WTC11 (cell line): ENCODE measurements at regions not wholly inside any gene's neighbourhood (a gene's known extent, or its start where the extent isn't known, plus 50 kb on each side); places are given as distances from the start of the nearest gene placed in this dataset.

ENCODE experiments used
- ATAC-seq: fragments of 200-7000 bp; cut with Tn5 transposase; 2 replicates; pipeline ENCODE4 v1.10.0; 2021; ENCODE audit warnings: mild to moderate bottlenecking, moderate library complexity
- CTCF ChIA-PET: fragments of 300-600 bp; sonication (Branson Sonifier 250); formaldehyde crosslinking; loops from one replicate; lab custom pipeline; 2021; ENCODE audit warnings: antibody characterized with exemption; lab: Charles Lee
- POLR2A ChIA-PET: fragments of 350-600 bp; sonication (Branson Sonifier 250); formaldehyde crosslinking; loops from one replicate; lab custom pipeline; 2021; ENCODE audit warnings: antibody characterized with exemption; lab: Charles Lee
- DNase-seq: peaks from one replicate; pipeline ENCODE4 v3.0.0; 2021; ENCODE audit warnings: low spot score
- H3K27ac Mint-ChIP-seq: 2 replicates; pipeline ENCODE4 v1.8.0; 2021; ENCODE audit warnings: mixed read lengths
- H3K27me3 Mint-ChIP-seq: 2 replicates; pipeline ENCODE4 v1.8.0; 2021; ENCODE audit warnings: low read depth, mild to moderate bottlenecking, moderate library complexity, mixed read lengths
- H3K36me3 Mint-ChIP-seq: 2 replicates; pipeline ENCODE4 v1.8.0; 2021; ENCODE audit warnings: mixed read lengths
- H3K4me1 Mint-ChIP-seq: 2 replicates; pipeline ENCODE4 v1.8.0; 2022; ENCODE audit warnings: mixed read lengths
- H3K4me3 Mint-ChIP-seq: 2 replicates; pipeline ENCODE4 v1.8.0; 2021; ENCODE audit warnings: mild to moderate bottlenecking, moderate library complexity, mixed read lengths
- H3K9me3 Mint-ChIP-seq: 2 replicates; pipeline ENCODE4 v1.8.0; 2021; ENCODE audit warnings: mixed read lengths
- EMX1 ChIP-seq: fragments of 250-450 bp; sonication (Bioruptor Pico); IDR thresholded peaks from 2 replicates; pipeline ENCODE4 v1.8.0; 2021; ENCODE audit warnings: mild to moderate bottlenecking
- FOXJ3 ChIP-seq: sonication (generic); formaldehyde crosslinking; IDR thresholded peaks from 2 replicates; pipeline ENCODE4 v1.9.0; 2021; ENCODE audit warnings: missing genetic modification reagents, mild to moderate bottlenecking, borderline replicate concordance
- GABPB1 ChIP-seq: sonication (generic); formaldehyde crosslinking; IDR thresholded peaks from 2 replicates; pipeline ENCODE4 v1.8.1; 2023; ENCODE audit warnings: mild to moderate bottlenecking, missing genetic modification reagents
- GTF2I ChIP-seq: fragments of 250-450 bp; sonication (Bioruptor Pico); conservative IDR thresholded peaks from 2 replicates; pipeline ENCODE4 v1.4.0; 2021; ENCODE audit warnings: mild to moderate bottlenecking
- NR1H2 ChIP-seq: sonication (generic); formaldehyde crosslinking; IDR thresholded peaks from 2 replicates; pipeline ENCODE4 v1.9.0; 2021; ENCODE audit warnings: mild to moderate bottlenecking, moderate library complexity, missing genetic modification reagents
- TEAD4 ChIP-seq: sonication (generic); formaldehyde crosslinking; IDR thresholded peaks from 2 replicates; pipeline ENCODE4 v1.8.0; 2022; ENCODE audit warnings: mild to moderate bottlenecking, missing genetic modification reagents
- TF ChIP-seq, protein P1 (sequence below): sonication (generic); formaldehyde crosslinking; IDR thresholded peaks from 2 replicates; pipeline ENCODE4 v1.8.1; 2023; ENCODE audit warnings: mild to moderate bottlenecking, missing genetic modification reagents
- TF ChIP-seq, protein P2 (sequence below): fragments of 250-450 bp; sonication (Bioruptor Pico); conservative IDR thresholded peaks from 2 replicates; pipeline ENCODE4 v1.9.0; 2021; ENCODE audit warnings: mild to moderate bottlenecking
- TF ChIP-seq, protein P3 (sequence below): sonication (generic); formaldehyde crosslinking; IDR thresholded peaks from 2 replicates; pipeline ENCODE4 v1.8.0; 2023; ENCODE audit warnings: mild to moderate bottlenecking, missing genetic modification reagents
- TF ChIP-seq, protein P4 (sequence below): fragments of 250-450 bp; sonication (Bioruptor Pico); IDR thresholded peaks from 2 replicates; pipeline ENCODE4 v1.9.0; 2021; ENCODE audit warnings: mild to moderate bottlenecking
- TF ChIP-seq, protein P5 (sequence below): fragments of 200-600 bp; IDR thresholded peaks from 2 replicates; pipeline ENCODE4 v1.8.0; 2022; ENCODE audit warnings: antibody characterized with exemption
- TF ChIP-seq, protein P6 (sequence below): sonication (generic); formaldehyde crosslinking; IDR thresholded peaks from 2 replicates; pipeline ENCODE4 v1.8.1; 2022; ENCODE audit warnings: mild to moderate bottlenecking, missing genetic modification reagents, moderate library complexity, borderline replicate concordance

DNA sequence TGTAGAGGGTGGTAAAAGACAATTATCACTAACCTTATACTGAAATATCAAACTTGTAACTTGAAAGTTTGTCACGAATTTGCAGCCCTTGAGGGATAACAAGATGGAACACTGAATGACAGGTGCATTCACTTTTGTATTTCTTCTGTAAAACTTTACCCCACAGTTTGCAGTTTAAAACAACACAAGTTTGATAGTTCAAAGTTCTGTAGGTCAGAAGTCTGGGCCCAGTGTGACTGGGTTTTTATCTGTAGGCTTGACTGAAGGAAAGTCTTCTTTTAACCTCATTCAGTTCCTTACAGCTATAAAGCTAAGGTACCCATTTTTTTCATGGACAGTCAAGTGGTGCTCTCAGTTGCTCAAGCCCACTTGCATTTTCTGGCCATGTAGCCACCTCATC, 257.1 kb upstream of the NRXN1 start (continued):
- no peak for TF ChIP-seq TEAD4 (CRISPR knock-in tag)

DNA sequence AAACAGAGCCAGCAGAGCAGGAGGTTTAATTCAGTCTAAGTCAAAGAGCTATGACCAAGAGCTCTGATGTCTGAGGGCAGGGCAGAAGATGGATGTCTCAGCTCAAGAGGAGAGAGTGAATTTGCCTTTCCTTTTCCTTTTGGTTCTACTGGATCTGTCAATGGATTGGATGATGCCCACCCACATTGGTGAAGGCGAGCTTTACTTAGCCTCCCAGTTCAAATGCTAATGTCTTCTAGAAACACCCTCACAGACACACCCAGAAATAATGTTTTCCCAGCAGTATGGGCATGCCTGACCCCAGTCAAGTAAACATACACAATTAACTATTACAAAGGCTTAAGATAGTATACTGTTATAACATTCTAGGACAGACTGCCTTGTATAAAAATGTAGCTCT, 236.3 kb upstream of the NRXN1 start:
- Mint-ChIP-seq H3K9me3 (no peaks in the 10 kb centered on the region), H3K27me3 (no peaks in the 10 kb centered on the region)
- CTCF ChIA-PET = no interaction called here

More for the DNA sequence above, 236.3 kb upstream of the NRXN1 start:
- peak; percentile 80 for ATAC-seq
- Mint-ChIP-seq H3K36me3 (no peaks in the 10 kb centered on the region), H3K27ac (no peak overlapping the region), H3K4me3 (no peak overlapping the region), H3K4me1 (peaks cover 31% of the 10 kb centered on the region)
- TF ChIP-seq, protein P1, sequence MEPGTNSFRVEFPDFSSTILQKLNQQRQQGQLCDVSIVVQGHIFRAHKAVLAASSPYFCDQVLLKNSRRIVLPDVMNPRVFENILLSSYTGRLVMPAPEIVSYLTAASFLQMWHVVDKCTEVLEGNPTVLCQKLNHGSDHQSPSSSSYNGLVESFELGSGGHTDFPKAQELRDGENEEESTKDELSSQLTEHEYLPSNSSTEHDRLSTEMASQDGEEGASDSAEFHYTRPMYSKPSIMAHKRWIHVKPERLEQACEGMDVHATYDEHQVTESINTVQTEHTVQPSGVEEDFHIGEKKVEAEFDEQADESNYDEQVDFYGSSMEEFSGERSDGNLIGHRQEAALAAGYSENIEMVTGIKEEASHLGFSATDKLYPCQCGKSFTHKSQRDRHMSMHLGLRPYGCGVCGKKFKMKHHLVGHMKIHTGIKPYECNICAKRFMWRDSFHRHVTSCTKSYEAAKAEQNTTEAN (CRISPR knock-in tag) = no peak
- TF ChIP-seq, protein P2, sequence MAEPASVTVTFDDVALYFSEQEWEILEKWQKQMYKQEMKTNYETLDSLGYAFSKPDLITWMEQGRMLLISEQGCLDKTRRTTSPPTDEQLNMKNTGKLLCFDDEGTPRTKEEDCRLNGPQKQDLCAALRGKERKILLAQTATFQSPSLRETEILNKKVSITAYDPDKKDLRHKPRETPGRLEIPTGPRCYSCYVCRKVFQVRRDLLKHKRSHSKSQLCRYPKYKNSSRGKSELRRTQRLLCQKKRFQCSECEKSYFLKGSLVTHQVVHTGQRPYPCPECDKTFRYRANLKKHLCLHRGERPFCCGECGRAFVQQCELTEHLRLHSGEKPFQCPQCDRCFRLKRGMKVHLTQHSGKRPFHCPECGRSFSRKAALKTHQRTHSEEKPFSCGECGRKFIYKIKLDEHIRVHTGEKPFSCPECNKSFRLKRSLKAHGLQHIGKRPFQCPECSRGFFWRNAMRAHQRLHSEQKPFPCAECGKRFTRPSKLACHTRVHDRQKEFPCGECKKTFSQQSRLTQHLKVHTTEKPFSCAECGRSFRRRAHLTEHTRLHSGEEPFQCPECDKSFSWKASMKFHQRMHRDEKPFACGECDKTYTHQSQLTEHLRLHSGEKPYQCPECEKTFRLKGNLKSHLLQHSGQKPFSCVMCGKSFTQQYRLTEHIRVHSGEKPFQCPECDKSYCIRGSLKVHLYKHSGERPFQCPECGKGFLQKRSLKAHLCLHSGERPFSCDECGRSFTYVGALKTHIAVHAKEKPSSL (CRISPR knock-in tag) = no peak
- TF ChIP-seq, protein P3, sequence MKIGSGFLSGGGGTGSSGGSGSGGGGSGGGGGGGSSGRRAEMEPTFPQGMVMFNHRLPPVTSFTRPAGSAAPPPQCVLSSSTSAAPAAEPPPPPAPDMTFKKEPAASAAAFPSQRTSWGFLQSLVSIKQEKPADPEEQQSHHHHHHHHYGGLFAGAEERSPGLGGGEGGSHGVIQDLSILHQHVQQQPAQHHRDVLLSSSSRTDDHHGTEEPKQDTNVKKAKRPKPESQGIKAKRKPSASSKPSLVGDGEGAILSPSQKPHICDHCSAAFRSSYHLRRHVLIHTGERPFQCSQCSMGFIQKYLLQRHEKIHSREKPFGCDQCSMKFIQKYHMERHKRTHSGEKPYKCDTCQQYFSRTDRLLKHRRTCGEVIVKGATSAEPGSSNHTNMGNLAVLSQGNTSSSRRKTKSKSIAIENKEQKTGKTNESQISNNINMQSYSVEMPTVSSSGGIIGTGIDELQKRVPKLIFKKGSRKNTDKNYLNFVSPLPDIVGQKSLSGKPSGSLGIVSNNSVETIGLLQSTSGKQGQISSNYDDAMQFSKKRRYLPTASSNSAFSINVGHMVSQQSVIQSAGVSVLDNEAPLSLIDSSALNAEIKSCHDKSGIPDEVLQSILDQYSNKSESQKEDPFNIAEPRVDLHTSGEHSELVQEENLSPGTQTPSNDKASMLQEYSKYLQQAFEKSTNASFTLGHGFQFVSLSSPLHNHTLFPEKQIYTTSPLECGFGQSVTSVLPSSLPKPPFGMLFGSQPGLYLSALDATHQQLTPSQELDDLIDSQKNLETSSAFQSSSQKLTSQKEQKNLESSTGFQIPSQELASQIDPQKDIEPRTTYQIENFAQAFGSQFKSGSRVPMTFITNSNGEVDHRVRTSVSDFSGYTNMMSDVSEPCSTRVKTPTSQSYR = no peak
- TF ChIP-seq, protein P4, sequence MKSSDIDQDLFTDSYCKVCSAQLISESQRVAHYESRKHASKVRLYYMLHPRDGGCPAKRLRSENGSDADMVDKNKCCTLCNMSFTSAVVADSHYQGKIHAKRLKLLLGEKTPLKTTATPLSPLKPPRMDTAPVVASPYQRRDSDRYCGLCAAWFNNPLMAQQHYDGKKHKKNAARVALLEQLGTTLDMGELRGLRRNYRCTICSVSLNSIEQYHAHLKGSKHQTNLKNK (CRISPR knock-in tag) = no peak
- TF ChIP-seq NR1H2 (CRISPR knock-in tag) (no peak), EMX1 (no peak), FOXJ3 (no peak), GTF2I (no peak), GABPB1 (CRISPR knock-in tag) (no peak)
- TF ChIP-seq, protein P5, sequence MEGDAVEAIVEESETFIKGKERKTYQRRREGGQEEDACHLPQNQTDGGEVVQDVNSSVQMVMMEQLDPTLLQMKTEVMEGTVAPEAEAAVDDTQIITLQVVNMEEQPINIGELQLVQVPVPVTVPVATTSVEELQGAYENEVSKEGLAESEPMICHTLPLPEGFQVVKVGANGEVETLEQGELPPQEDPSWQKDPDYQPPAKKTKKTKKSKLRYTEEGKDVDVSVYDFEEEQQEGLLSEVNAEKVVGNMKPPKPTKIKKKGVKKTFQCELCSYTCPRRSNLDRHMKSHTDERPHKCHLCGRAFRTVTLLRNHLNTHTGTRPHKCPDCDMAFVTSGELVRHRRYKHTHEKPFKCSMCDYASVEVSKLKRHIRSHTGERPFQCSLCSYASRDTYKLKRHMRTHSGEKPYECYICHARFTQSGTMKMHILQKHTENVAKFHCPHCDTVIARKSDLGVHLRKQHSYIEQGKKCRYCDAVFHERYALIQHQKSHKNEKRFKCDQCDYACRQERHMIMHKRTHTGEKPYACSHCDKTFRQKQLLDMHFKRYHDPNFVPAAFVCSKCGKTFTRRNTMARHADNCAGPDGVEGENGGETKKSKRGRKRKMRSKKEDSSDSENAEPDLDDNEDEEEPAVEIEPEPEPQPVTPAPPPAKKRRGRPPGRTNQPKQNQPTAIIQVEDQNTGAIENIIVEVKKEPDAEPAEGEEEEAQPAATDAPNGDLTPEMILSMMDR = no peak
- TF ChIP-seq, protein P6, sequence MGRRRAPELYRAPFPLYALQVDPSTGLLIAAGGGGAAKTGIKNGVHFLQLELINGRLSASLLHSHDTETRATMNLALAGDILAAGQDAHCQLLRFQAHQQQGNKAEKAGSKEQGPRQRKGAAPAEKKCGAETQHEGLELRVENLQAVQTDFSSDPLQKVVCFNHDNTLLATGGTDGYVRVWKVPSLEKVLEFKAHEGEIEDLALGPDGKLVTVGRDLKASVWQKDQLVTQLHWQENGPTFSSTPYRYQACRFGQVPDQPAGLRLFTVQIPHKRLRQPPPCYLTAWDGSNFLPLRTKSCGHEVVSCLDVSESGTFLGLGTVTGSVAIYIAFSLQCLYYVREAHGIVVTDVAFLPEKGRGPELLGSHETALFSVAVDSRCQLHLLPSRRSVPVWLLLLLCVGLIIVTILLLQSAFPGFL = no peak
- POLR2A ChIA-PET = interaction anchor here (0.6 kb wide), 1 partner anchor 78 kb away, joined by 3 read pairs; no protein-coding TSS in a partner anchor
- DNase-seq = no peak
